Smooth muscle cell (in vitro differentiated cells): ENCODE measurements at regions not wholly inside any gene's neighbourhood (a gene's known extent, or its start where the extent isn't known, plus 50 kb on each side); places are given as distances from the start of the nearest gene placed in this dataset.

Experiments used
- DNase-seq: peaks from one replicate; lab custom pipeline; 2025; ENCODE audit not compliant: unreplicated experiment; lab: John Stamatoyannopoulos, UW
- H2AFZ ChIP-seq: fragments of 200-600 bp; sonication (generic); 2 replicates; pipeline ENCODE4 v1.6.0; 2016; ENCODE audit warnings: antibody characterized with exemption, low read depth, mild to moderate bottlenecking
- H3F3A ChIP-seq: fragments of 200-600 bp; sonication (generic); 2 replicates; pipeline ENCODE4 v1.6.0; 2017; ENCODE audit warnings: antibody characterized with exemption, low read depth
- H3K27ac ChIP-seq: fragments of 200-600 bp; sonication (generic); 2 replicates; pipeline ENCODE4 v1.5.1; 2016; ENCODE audit warnings: low read depth, mild to moderate bottlenecking
- H3K27me3 ChIP-seq: fragments of 200-600 bp; sonication (generic); 2 replicates; pipeline ENCODE4 v1.6.1; 2016; ENCODE audit warnings: low read depth, mild to moderate bottlenecking
- H3K36me3 ChIP-seq: fragments of 200-600 bp; sonication (generic); 2 replicates; pipeline ENCODE4 v1.5.1; 2016; ENCODE audit warnings: low read depth
- H3K4me1 ChIP-seq: fragments of 200-600 bp; sonication (generic); 2 replicates; pipeline ENCODE4 v1.5.1; 2016; ENCODE audit warnings: low read depth
- H3K4me2 ChIP-seq: fragments of 200-600 bp; sonication (generic); 2 replicates; pipeline ENCODE4 v1.6.0; 2016; ENCODE audit warnings: mild to moderate bottlenecking
- H3K4me3 ChIP-seq: fragments of 200-600 bp; sonication (generic); 2 replicates; pipeline ENCODE4 v1.5.1; 2016; ENCODE audit warnings: mild to moderate bottlenecking
- H3K79me2 ChIP-seq: fragments of 200-600 bp; sonication (generic); 2 replicates; pipeline ENCODE4 v1.6.0; 2016; ENCODE audit warnings: low read depth, mild to moderate bottlenecking
- H3K9ac ChIP-seq: fragments of 200-600 bp; sonication (generic); 2 replicates; pipeline ENCODE4 v1.6.0; 2016; ENCODE audit warnings: low read depth
- H3K9me3 ChIP-seq: fragments of 200-600 bp; sonication (generic); replicated peaks from 2 replicates; pipeline ENCODE4 v1.5.1; 2016; ENCODE audit warnings: low read depth
- H4K20me1 ChIP-seq: fragments of 200-600 bp; sonication (generic); 2 replicates; pipeline ENCODE4 v1.6.0; 2016; ENCODE audit warnings: low read depth
- CTCF ChIP-seq: fragments of 200-600 bp; sonication (generic); IDR thresholded peaks from 2 replicates; pipeline ENCODE4 v1.5.1; 2017; ENCODE audit warnings: borderline replicate concordance, mild to moderate bottlenecking, antibody characterized with exemption; ENCODE audit not compliant: insufficient read depth, poor library complexity, severe bottlenecking
- WGBS: methylation state at CpG from one replicate; pipeline ENCODE4 v1.1.7; 2016; ENCODE audit warnings: low lambda C conversion rate; 5-methylcytosine and 5-hydroxymethylcytosine counted together

- WGBS = 81% methylated on average over 5 of the region's 5 CpGs
Observed at GRCh38 chrX:20322887-20323286, 56.2 kb upstream of the RPS6KA3 start.

GRCh38 chrX:20320461-20321159, 53.9 kb upstream of the RPS6KA3 start:
- peak overlapping the region; percentile 22 for H3K4me3 ChIP-seq
- no peaks in the 10 kb centered on the region for H3K4me1 ChIP-seq
- no peaks in the 10 kb centered on the region for H4K20me1 ChIP-seq
- no peaks in the 10 kb centered on the region for H3K9me3 ChIP-seq
- no peak for TF ChIP-seq CTCF
- H2AFZ ChIP-seq = peak overlapping the region; percentile 34
- 55% methylated on average over 12 of the region's 12 CpGs for WGBS
- H3F3A ChIP-seq = no peaks in the 10 kb centered on the region
- H3K9ac ChIP-seq = no peak overlapping the region
- H3K4me2 ChIP-seq = peak overlapping the region; percentile 40
- no peaks in the 10 kb centered on the region for H3K27me3 ChIP-seq
- no peak overlapping the region for H3K27ac ChIP-seq
- H3K79me2 ChIP-seq = no peaks in the 10 kb centered on the region
- no peaks in the 10 kb centered on the region for H3K36me3 ChIP-seq
- DNase-seq = no peak

More at GRCh38 chrX:20322887-20323286, 56.2 kb upstream of the RPS6KA3 start:
- no peak for TF ChIP-seq CTCF
- DNase-seq = no peak
- Histone ChIP-seq H3K27ac (no peak overlapping the region), H3K4me2 (no peak overlapping the region), H3F3A (no peaks in the 10 kb centered on the region), H3K9ac (no peak overlapping the region), H4K20me1 (no peaks in the 10 kb centered on the region), H2AFZ (no peak overlapping the region), H3K27me3 (no peaks in the 10 kb centered on the region), H3K4me1 (no peaks in the 10 kb centered on the region), H3K9me3 (no peaks in the 10 kb centered on the region), H3K36me3 (no peaks in the 10 kb centered on the region), H3K4me3 (no peak overlapping the region), H3K79me2 (no peaks in the 10 kb centered on the region)

- Histone ChIP-seq H3K27ac (no peak overlapping the region), H3K4me2 (no peak overlapping the region), H4K20me1 (no peaks in the 10 kb centered on the region), H3K9ac (no peak overlapping the region), H2AFZ (no peak overlapping the region), H3K36me3 (no peaks in the 10 kb centered on the region), H3K27me3 (no peaks in the 10 kb centered on the region), H3K79me2 (no peaks in the 10 kb centered on the region), H3K9me3 (no peaks in the 10 kb centered on the region), H3F3A (no peaks in the 10 kb centered on the region), H3K4me1 (no peaks in the 10 kb centered on the region), H3K4me3 (no peak overlapping the region)
- 85% methylated on average over 4 of the region's 4 CpGs for WGBS
- no peak for TF ChIP-seq CTCF
- no peak for DNase-seq
Observed at GRCh38 chrX:20319054-20319453, 52.3 kb upstream of the RPS6KA3 start.

GRCh38 chrX:20317873-20318272, 51.2 kb upstream of the RPS6KA3 start:
- Histone ChIP-seq H3K79me2 (no peaks in the 10 kb centered on the region), H3K9me3 (no peaks in the 10 kb centered on the region), H3K4me2 (no peak overlapping the region), H3K9ac (no peak overlapping the region), H3K27me3 (no peaks in the 10 kb centered on the region), H4K20me1 (no peaks in the 10 kb centered on the region), H3K27ac (no peak overlapping the region), H3K36me3 (no peaks in the 10 kb centered on the region), H3F3A (no peaks in the 10 kb centered on the region), H3K4me1 (no peaks in the 10 kb centered on the region), H3K4me3 (no peak overlapping the region), H2AFZ (no peak overlapping the region)
- no peak for TF ChIP-seq CTCF
- DNase-seq = no peak
- 78% methylated on average over 5 of the region's 5 CpGs for WGBS
